Nephron progenitor cell (in vitro differentiated cells): ENCODE measurements at regions not wholly inside any gene's neighbourhood (a gene's known extent, or its start where the extent isn't known, plus 50 kb on each side); places are given as distances from the start of the nearest gene placed in this dataset.
A peak's percentile ranks its signal among the peaks of the same experiment; 100 is the strongest.

Experiments
- DNase-seq: peaks from one replicate; pipeline ENCODE4 v3.0.0; 2021
- H3K27ac Mint-ChIP-seq: 2 replicates; pipeline ENCODE4 v1.8.0; 2021; ENCODE audit warnings: mild to moderate bottlenecking, moderate library complexity, mixed read lengths
- H3K27me3 Mint-ChIP-seq: 2 replicates; pipeline ENCODE4 v1.8.0; 2021; ENCODE audit warnings: mild to moderate bottlenecking, low read depth, mixed read lengths; ENCODE audit not compliant: poor library complexity
- H3K36me3 Mint-ChIP-seq: 2 replicates; pipeline ENCODE4 v1.8.0; 2021; ENCODE audit warnings: low read depth, mixed read lengths
- H3K4me1 Mint-ChIP-seq: 2 replicates; pipeline ENCODE4 v1.8.0; 2021; ENCODE audit warnings: mixed read lengths
- H3K4me3 Mint-ChIP-seq: 2 replicates; pipeline ENCODE4 v1.8.0; 2021; ENCODE audit warnings: mild to moderate bottlenecking, moderate library complexity, mixed read lengths
- H3K9me3 Mint-ChIP-seq: 2 replicates; pipeline ENCODE4 v1.8.0; 2021; ENCODE audit warnings: mild to moderate bottlenecking, moderate library complexity, mixed read lengths
- CTCF ChIP-seq: fragments of 200-600 bp; sonication (generic); IDR thresholded peaks from 2 replicates; pipeline ENCODE4 v1.5.0; 2021; ENCODE audit warnings: antibody characterized with exemption

- Mint-ChIP-seq H3K27me3 (peaks cover 3% of the 10 kb centered on the region), H3K4me3 (no peak overlapping the region), H3K27ac (peak overlapping the region; percentile 2), H3K4me1 (peaks cover 10% of the 10 kb centered on the region), H3K9me3 (no peaks in the 10 kb centered on the region), H3K36me3 (no peaks in the 10 kb centered on the region)
- DNase-seq: no peak
- no peak for TF ChIP-seq CTCF
Measured at GRCh38 chr12:92244036-92244435, 98.4 kb upstream of the BTG1 start.

GRCh38 chr12:92242907-92243306, 97.3 kb upstream of the BTG1 start:
- Mint-ChIP-seq H3K4me3 (no peak overlapping the region), H3K9me3 (no peaks in the 10 kb centered on the region), H3K27ac (no peak overlapping the region), H3K27me3 (peaks cover 3% of the 10 kb centered on the region), H3K36me3 (no peaks in the 10 kb centered on the region), H3K4me1 (peaks cover 10% of the 10 kb centered on the region)
- TF ChIP-seq CTCF: no peak
- no peak for DNase-seq

GRCh38 chr12:92237762-92238523, 92.3 kb upstream of the BTG1 start:
- Mint-ChIP-seq H3K4me1 (no peaks in the 10 kb centered on the region), H3K27ac (no peak overlapping the region)
- DNase-seq: no peak

GRCh38 chr12:92237262-92237661, 91.6 kb upstream of the BTG1 start:
- peak overlapping the region; percentile 86 for H3K27ac Mint-ChIP-seq
- TF ChIP-seq CTCF: no peak
- no peaks in the 10 kb centered on the region for H3K27me3 Mint-ChIP-seq
- no peaks in the 10 kb centered on the region for H3K36me3 Mint-ChIP-seq
- no peak overlapping the region for H3K4me3 Mint-ChIP-seq
- no peaks in the 10 kb centered on the region for H3K4me1 Mint-ChIP-seq
- DNase-seq: no peak
- no peaks in the 10 kb centered on the region for H3K9me3 Mint-ChIP-seq

More at GRCh38 chr12:92237762-92238523, 92.3 kb upstream of the BTG1 start:
- Mint-ChIP-seq H3K9me3 (no peaks in the 10 kb centered on the region), H3K4me3 (no peak overlapping the region), H3K27me3 (no peaks in the 10 kb centered on the region), H3K36me3 (no peaks in the 10 kb centered on the region)
- no peak for TF ChIP-seq CTCF

GRCh38 chr12:92235703-92236472, 90.2 kb upstream of the BTG1 start:
- no peak for TF ChIP-seq CTCF
- no peaks in the 10 kb centered on the region for H3K36me3 Mint-ChIP-seq
- H3K4me3 Mint-ChIP-seq: no peak overlapping the region
- no peaks in the 10 kb centered on the region for H3K4me1 Mint-ChIP-seq
- DNase-seq: no peak
- H3K27ac Mint-ChIP-seq: no peak overlapping the region
- H3K27me3 Mint-ChIP-seq: no peaks in the 10 kb centered on the region
- no peaks in the 10 kb centered on the region for H3K9me3 Mint-ChIP-seq
